ENCODE measurements at regions not wholly inside any gene's neighbourhood (a gene's known extent, or its start where the extent isn't known, plus 50 kb on each side); places are given as distances from the start of the nearest gene placed in this dataset.
"Not testable (repeated sequence)": the region's sequence is repeated elsewhere in the genome, so short reads cannot be mapped to it uniquely, and the experiment has no call there.

DNA sequence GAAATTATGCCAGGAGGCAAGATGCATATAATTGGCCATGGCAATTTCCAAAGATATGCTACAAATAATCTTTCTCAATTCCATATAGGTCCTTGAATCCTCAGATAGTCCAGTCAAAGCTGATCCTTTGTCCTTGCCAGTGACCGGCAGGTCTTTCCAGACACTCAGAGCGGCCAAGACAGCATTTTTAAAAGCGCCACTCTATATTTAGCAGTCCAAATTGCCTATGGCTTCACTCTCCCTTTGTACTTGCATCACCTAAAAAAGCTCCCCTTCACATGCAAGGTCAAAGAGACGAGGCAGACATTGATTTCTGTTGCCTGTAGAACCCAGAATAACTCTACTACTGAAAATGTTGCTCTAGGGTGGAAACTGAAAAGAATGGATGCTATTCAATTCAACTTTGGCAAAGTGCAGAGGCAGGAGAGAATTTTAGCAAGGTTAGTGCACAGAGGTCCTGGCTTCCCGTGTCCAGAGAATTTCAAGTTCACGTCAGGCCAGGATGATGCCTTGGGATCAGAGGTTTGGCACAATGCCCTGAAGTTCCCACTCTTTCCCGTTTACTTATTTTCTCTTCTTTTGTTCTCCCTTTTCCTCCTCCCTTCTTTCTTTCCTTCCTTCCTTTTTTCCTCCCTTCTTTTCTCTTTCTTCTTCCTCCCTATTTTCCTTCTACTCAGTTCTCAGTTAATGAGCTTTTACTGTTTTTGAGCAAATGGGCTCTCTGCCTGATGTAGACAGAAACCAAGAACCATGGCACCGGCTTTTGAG lies 108.5 kb downstream of the KCNK1 start:
- DNase-seq: no peak

- no peak for DNase-seq
Observed at GRCh38 chr1:233723387-233723786, 109.5 kb downstream of the KCNK1 start.

DNA sequence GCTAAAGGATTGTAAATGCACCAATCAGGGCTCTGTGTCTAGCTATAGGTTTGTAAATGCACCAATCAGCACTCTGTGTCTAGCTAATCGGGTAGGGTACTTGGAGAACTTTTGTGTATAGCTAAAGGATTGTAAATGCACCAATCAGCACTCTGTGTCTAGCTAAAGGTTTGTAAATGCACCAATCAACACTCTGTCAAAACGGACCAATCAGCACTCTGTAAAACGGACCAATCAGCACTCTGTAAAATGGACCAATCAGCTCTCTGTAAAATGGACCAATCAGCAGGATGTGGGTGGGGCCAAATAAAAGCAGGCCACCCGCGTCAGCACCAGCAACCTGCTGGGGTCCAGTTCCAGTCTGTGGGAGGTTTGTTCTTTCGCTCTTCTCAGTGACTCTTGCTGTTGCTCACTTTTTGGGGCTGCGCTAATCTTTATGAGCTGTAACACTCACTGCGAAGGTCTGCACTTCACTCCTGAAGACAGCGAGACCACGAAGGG lies 110.3 kb downstream of the KCNK1 start:
- DNase-seq: not testable (repeated sequence)

DNA sequence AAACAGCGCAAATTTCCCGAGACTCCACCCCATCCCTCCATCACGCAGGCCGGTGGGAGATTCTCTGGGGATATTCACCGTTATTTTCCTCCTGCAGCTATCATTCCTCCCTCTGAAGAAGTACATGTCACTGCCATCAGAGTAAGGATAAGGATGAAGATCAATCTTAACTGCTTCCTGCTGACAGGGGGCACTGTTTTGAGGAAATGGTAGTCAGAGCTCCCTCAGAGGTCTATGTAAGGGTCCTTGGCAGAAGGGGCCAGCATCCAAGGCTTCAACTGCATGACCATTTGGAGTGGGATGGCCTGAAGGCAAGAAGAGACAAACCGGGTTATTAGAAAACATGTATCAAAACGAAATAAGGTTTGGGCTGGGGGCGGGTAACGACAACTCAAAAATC lies 111.5 kb downstream of the KCNK1 start:
- DNase-seq: no peak

GRCh38 chr1:233728721-233729120 lies 114.8 kb downstream of the KCNK1 start:
- DNase-seq: no peak

DNA sequence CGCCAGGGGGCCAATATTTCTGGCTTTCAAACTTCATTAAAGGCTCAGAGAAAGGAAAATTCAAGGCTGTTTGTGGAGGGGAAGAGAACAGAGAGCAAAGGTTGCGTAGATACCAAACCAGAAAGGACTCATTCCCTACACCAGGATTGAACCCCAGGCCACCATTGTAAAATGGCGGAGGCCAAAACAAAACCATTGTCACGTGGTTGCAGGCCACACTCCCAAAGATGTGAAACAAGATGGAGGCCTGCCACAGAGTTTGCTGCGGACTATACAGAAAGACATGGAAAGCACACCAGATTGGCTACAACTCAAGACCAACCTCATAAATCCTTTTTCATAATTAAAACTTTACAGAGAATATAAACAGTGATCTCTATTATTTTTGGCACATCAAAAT lies 116.5 kb downstream of the KCNK1 start:
- no peak for DNase-seq

DNA sequence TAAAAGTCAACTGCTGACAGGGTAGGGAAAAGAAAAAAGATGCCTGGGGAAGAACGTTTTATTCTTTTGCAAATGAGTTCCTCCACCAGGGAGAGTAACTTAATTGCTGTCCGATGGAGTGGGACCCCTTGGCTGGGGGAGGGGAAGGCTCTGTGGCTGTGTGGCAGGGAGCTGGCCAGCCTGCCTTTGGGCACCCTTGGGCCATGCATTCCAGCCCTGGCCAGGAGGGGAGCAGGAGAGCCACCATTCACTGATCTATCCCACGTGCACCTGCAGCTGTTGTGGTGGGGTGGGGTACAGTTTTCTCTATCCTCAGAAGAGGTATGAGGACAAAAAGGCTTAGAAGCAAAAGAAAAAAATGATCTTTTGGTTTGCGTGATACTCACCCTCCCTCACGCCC lies 116.9 kb downstream of the KCNK1 start:
- no peak for DNase-seq

GRCh38 chr1:233732206-233732605 lies 118.3 kb downstream of the KCNK1 start:
- DNase-seq: no peak

DNA sequence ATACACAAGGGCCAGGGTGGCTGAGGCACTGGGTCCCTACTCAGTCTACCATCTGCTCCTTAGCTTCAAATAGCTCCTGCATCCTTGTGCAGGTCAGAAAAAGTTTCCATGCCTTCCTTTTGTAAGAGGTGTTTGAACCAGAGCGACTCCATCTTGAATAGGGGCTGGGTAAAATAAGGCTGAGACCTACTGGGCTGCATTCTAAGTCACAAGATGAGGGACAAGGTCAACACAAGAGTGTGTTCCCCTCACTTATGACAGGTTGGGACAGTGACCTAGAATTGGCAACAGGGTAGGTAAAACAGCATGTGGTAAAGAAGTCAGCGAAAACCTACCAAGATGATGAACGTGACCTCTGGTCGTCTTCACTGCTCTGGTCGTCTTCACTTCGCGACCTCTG lies 120.5 kb downstream of the KCNK1 start:
- DNase-seq: no peak

DNA sequence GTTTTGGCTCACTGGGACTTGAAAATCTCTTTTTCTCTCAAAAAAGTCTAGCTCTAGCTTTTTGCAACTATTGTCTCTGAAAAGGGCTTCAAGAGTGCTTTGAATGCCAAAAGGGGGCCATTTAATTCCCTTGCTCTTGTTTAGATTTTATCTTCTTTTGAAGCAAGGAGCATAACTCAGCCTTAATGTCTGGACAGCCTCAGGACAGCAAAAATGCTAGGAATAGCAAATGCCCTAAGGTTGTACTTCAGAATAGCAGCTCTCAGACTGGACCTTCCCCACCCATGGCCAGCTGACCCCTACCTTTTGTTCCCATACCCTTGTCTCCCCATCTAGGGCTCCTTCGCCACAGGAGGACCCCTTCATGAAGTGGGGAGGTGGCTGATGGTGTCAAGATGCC lies 121.4 kb downstream of the KCNK1 start:
- no peak for DNase-seq

- no peak for DNase-seq
Observed at GRCh38 chr1:233735847-233736246, 121.9 kb downstream of the KCNK1 start.

- no peak for DNase-seq
Observed at GRCh38 chr1:233737341-233737740, 123.4 kb downstream of the KCNK1 start.

DNA sequence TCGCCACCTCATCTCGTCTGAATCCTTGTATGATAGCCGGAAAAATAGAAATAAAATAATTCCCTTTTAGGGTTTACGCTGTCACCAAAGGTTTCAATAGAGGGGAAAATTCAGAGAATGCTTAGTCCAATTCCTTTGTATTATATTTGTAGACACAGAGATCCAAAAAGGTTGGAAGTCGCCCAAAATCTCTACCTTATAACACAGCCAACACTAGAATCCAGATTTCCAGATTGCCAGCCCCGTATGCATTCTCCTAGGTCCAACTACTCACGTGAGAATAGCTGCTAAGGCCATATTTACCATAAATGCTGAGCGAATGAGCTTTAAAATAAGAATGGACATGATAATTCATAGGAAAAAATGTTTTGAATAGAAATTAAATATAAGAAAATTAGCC lies 124.5 kb downstream of the KCNK1 start:
- DNase-seq: no peak

DNA sequence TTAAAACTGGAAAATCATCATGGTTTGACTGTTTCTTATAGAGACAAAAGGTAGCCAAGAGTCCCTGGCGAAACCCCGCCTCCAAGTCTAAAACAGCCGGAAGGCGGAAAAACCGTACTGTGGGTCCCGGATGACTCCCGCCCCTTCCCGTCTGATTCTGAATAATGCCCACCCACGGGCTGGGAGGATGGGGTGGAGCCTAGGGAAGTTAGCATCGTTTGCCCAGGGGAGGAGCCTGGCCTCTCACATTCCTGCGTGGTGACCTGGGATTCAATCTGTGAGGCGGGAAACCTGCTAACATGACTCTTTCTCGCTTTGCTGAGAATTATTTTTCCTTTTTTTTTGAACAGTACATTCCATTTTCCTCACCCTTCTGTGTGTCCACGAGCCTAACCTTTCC lies 124.9 kb downstream of the KCNK1 start:
- DNase-seq: no peak

GRCh38 chr1:233744779-233745513 lies 131.0 kb downstream of the KCNK1 start:
- no peak for DNase-seq

DNA sequence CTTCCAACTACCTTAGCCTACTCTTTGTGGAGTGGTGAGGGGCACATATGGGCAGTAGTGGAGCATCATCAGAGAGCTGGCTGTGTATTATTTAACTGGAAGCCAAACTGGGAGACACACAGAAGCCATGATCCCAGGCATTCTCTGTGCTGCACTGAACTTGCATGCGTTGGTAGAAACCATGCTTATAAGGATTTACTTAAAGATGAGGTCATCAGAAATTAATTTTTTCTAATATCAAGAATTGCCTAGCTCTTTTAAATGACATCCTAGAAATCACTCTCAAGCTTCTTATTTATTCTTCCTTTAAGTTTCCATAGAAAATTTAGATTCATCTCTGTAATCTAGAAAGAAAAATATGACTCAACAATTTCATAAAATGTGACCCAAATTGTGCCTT lies 136.2 kb downstream of the KCNK1 start:
- DNase-seq: no peak

DNA sequence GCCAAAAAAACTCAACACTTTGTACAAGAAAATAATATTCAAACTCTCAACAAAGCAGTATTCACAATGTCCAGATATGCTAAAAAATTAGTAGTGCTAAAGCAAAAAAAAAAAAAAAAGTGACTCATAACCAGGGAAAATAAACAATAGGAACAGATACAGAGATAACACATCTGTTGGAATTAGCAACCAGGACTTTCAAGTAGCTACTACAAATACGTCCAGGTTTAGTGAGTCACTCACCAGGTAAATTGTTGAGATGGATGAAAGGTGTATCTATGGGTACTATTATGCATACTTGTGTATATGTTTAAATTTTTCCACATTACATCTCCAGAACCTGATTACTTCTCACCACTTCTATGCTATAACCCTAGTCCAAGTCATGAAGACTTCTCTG lies 144.8 kb upstream of the SLC35F3 start:
- DNase-seq: no peak

GRCh38 chr1:233764304-233764703 lies 140.2 kb upstream of the SLC35F3 start:
- DNase-seq: not testable (repeated sequence)

GRCh38 chr1:233777566-233777965 lies 126.9 kb upstream of the SLC35F3 start:
- no peak for DNase-seq

- no peak for DNase-seq
Observed at GRCh38 chr1:233780049-233780448, 124.4 kb upstream of the SLC35F3 start.

DNA sequence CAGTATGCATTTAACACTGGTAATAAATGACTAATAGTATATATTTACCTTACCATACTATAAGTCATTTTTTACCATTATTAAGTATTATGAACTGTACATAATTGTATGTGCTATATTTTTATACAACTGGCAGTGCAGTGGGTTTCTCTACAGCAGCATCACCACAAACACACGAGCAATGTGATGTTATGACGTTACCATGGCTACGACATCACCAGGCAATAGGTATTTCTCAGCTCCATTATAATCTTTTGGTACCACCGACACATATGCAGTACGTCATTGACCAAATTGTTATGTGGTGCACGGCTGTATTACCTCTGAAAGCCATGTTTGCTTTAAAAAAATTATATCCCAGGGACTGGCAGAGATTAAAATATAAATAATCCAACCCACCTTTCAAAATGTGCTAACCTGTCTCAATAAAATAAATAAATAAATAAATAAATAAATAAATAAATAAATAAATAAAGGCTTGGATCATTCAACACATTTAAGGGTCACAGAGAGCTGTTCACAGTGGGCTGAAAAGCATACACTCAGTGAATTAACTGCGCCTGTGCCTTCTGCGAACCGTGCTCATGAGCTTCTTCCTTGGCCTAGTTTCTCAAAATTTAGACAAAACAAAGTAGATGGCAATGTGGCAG lies 121.4 kb upstream of the SLC35F3 start:
- no peak for DNase-seq

DNA sequence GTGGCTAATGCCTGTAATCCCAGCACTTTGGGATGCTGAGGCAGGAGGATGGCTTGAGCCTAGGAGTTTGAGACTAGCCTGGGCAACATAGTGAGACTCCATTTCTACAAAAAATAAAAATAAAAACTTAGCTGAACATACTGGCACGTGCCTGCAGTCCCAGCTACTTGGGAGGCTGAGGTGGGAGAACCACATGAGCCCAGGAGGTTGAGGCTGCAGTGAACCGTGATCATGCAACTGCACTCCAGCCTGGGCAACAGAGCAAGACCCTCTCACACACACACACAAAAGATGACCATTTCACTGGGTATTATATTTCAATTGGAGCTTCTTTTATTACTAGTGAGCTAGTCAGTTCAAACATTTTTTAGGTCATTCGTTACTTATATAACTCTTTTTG lies 116.9 kb upstream of the SLC35F3 start:
- DNase-seq: no peak

DNA sequence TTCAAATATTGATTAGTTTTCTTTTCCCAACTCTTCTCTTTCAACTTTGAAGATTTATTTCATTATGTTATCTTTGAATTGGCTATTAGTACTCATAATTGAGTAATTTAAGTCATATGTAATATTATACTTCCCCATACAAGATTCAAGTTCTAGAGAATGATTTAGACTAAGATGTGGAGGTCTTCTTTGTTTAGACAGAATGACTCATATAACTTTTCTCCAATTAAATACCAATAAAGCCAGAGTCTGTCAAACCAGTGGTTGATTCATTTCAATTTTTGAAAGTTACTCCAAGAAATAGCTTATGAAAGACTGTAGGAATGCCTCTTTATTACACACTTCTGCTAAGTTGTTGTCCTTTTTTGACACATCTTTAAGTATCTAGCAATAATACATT lies 115.8 kb upstream of the SLC35F3 start:
- DNase-seq: no peak

- DNase-seq: no peak
Observed at GRCh38 chr1:233790121-233790520, 114.4 kb upstream of the SLC35F3 start.

Data from GDM1 (cell line).